IMR-90 (cell line): ENCODE measurements at regions not wholly inside any gene's neighbourhood (a gene's known extent, or its start where the extent isn't known, plus 50 kb on each side); places are given as distances from the start of the nearest gene placed in this dataset.

Source experiments
- ATAC-seq: fragments of 200-7000 bp; cut with Tn5 transposase; 2 replicates; pipeline ENCODE4 v1.9.1; 2020; ENCODE audit warnings: low read depth, mild to moderate bottlenecking, moderate library complexity
- BruUV-seq: library from RNA; stranded (reverse); fragments of 400-500 nt; replicated peaks from 2 replicates; lab custom pipeline; 2021; lab: Mats Ljungman, UMichigan
- CTCF ChIA-PET: fragments of 300-600 bp; formaldehyde crosslinking; extraction: SDS; loops from one replicate; lab custom pipeline; 2021; ENCODE audit warnings: antibody characterized with exemption; lab: Yijun Ruan, JAX
- POLR2A ChIA-PET: fragments of 300-600 bp; sonication (Branson Sonifier 250); formaldehyde crosslinking; loops from one replicate; lab custom pipeline; 2022; ENCODE audit warnings: antibody characterized with exemption; ENCODE audit not compliant: unreplicated experiment; lab: Charles Lee
- DNase-seq: peaks from one replicate; pipeline ENCODE4 v3.0.0; 2013
- H2AFZ ChIP-seq: replicated peaks from 2 replicates; pipeline ENCODE3; 2013; ENCODE audit warnings: low read length, mild to moderate bottlenecking; ENCODE audit not compliant: poor library complexity
- H2AK5ac ChIP-seq: 2 replicates; pipeline ENCODE4 v1.6.1; 2013; ENCODE audit warnings: low read depth, low read length, inconsistent platforms
- H2AK9ac ChIP-seq: replicated peaks from 2 replicates; pipeline ENCODE3; 2013; ENCODE audit warnings: mild to moderate bottlenecking, low read depth, low read length, moderate library complexity; ENCODE audit not compliant: poor library complexity
- H2BK120ac ChIP-seq: 2 replicates; pipeline ENCODE4 v1.6.1; 2013; ENCODE audit warnings: low read depth, low read length, inconsistent platforms
- H2BK15ac ChIP-seq: 3 replicates; pipeline ENCODE4 v1.6.1; 2013; ENCODE audit warnings: low read depth, low read length, inconsistent platforms
- H2BK20ac ChIP-seq: 2 replicates; pipeline ENCODE4 v1.6.1; 2013; ENCODE audit warnings: low read depth, mild to moderate bottlenecking, inconsistent platforms, low read length, moderate library complexity
- H2BK5ac ChIP-seq: 2 replicates; pipeline ENCODE4 v1.6.1; 2013; ENCODE audit warnings: mild to moderate bottlenecking, low read depth, low read length, inconsistent platforms; ENCODE audit not compliant: poor library complexity, severe bottlenecking
- H3K14ac ChIP-seq: replicated peaks from 2 replicates; pipeline ENCODE4 v1.6.1; 2013; ENCODE audit warnings: low read depth, low read length, inconsistent platforms
- H3K18ac ChIP-seq: 2 replicates; pipeline ENCODE4 v1.6.1; 2013; ENCODE audit warnings: low read depth, low read length, control low read depth
- H3K23ac ChIP-seq: 2 replicates; pipeline ENCODE4 v1.6.1; 2013; ENCODE audit warnings: low read depth, low read length, inconsistent platforms
- H3K27ac ChIP-seq: 2 replicates; pipeline ENCODE4 v1.5.1; 2013; ENCODE audit warnings: mild to moderate bottlenecking, control low read depth, low read length; ENCODE audit not compliant: insufficient read depth
- H3K27me3 ChIP-seq: 2 replicates; pipeline ENCODE4 v1.6.1; 2013; ENCODE audit warnings: low read length; ENCODE audit not compliant: control insufficient read depth, insufficient read depth
- H3K36me3 ChIP-seq: 2 replicates; pipeline ENCODE4 v1.6.1; 2013; ENCODE audit warnings: low read length, mixed read lengths; ENCODE audit not compliant: control insufficient read depth, insufficient read depth
- H3K4ac ChIP-seq: 2 replicates; pipeline ENCODE4 v1.6.1; 2013; ENCODE audit warnings: low read depth, low read length, inconsistent platforms
- H3K4me1 ChIP-seq: 2 replicates; pipeline ENCODE4 v1.6.1; 2013; ENCODE audit warnings: low read length, mixed read lengths; ENCODE audit not compliant: control insufficient read depth, insufficient read depth
- H3K4me2 ChIP-seq: 2 replicates; pipeline ENCODE4 v1.6.1; 2013; ENCODE audit warnings: low read depth, mild to moderate bottlenecking, control low read depth, low read length, moderate library complexity
- H3K4me3 ChIP-seq: 2 replicates; pipeline ENCODE4 v1.5.1; 2013; ENCODE audit warnings: low read depth, mild to moderate bottlenecking, control low read depth, low read length, moderate library complexity; ENCODE audit not compliant: insufficient read depth
- H3K56ac ChIP-seq: 2 replicates; pipeline ENCODE4 v1.6.1; 2013; ENCODE audit warnings: low read length, inconsistent platforms; ENCODE audit not compliant: insufficient read depth; ENCODE audit errors: extremely low read depth
- H3K79me1 ChIP-seq, 2 experiments: 2 replicates each; pipeline ENCODE4 v1.6.1; 2013; ENCODE audit warnings: low read length in 2 of 2, inconsistent platforms in 1 of 2, low read depth in 1 of 2
- H3K9ac ChIP-seq: 2 replicates; pipeline ENCODE4 v1.6.1; 2013; ENCODE audit warnings: low read depth, low read length, control low read depth
- H3K9me1 ChIP-seq: 2 replicates; pipeline ENCODE4 v1.6.1; 2013; ENCODE audit warnings: low read length, inconsistent platforms; ENCODE audit not compliant: insufficient read depth
- H3K9me3 ChIP-seq: 2 replicates; pipeline ENCODE4 v1.6.1; 2013; ENCODE audit warnings: low read length; ENCODE audit not compliant: control insufficient read depth, insufficient read depth
- H4K20me1 ChIP-seq: 2 replicates; pipeline ENCODE4 v1.6.1; 2013; ENCODE audit warnings: low read length, inconsistent platforms; ENCODE audit not compliant: insufficient read depth
- H4K5ac ChIP-seq: 2 replicates; pipeline ENCODE4 v1.6.1; 2013; ENCODE audit warnings: mild to moderate bottlenecking, low read depth, low read length, control low read depth
- H4K8ac ChIP-seq, 2 experiments: 2 replicates each; pipeline ENCODE4 v1.6.1; 2013; ENCODE audit warnings: low read depth in 2 of 2, low read length in 2 of 2, control low read depth in 1 of 2, inconsistent platforms in 1 of 2
- H4K91ac ChIP-seq: 2 replicates; pipeline ENCODE4 v1.6.1; 2013; ENCODE audit warnings: low read depth, low read length, inconsistent platforms; ENCODE audit not compliant: insufficient read depth
- BHLHE40 ChIP-seq: fragments of 150-350 bp; IDR thresholded peaks from 2 replicates; pipeline ENCODE4 v1.6.1; 2016; ENCODE audit warnings: mild to moderate bottlenecking, low read depth, low read length
- CHD1 ChIP-seq: IDR thresholded peaks from 2 replicates; pipeline ENCODE4 v1.6.1; 2012; ENCODE audit warnings: low read depth, low read length, improper control_type of control experiment
- ELK1 ChIP-seq: fragments of 150-350 bp; IDR thresholded peaks from 2 replicates; pipeline ENCODE4 v1.6.1; 2016; ENCODE audit warnings: low read depth, mild to moderate bottlenecking, low read length, moderate library complexity, borderline replicate concordance
- FOS ChIP-seq: fragments of 150-350 bp; IDR thresholded peaks from 2 replicates; pipeline ENCODE4 v1.6.1; 2016; ENCODE audit warnings: low read depth, low read length
- MAZ ChIP-seq: IDR thresholded peaks from 2 replicates; pipeline ENCODE4 v1.6.1; 2012; ENCODE audit warnings: low read depth, mild to moderate bottlenecking, low read length, improper control_type of control experiment, moderate library complexity, borderline replicate concordance
- POLR2A ChIP-seq: IDR thresholded peaks from 2 replicates; pipeline ENCODE4 v1.6.1; 2012; ENCODE audit warnings: mild to moderate bottlenecking, low read depth, low read length
- RAD21 ChIP-seq: IDR thresholded peaks from 2 replicates; pipeline ENCODE4 v1.6.1; 2012; ENCODE audit warnings: low read length, improper control_type of control experiment
- RCOR1 ChIP-seq: IDR thresholded peaks from 2 replicates; pipeline ENCODE4 v1.6.1; 2012; ENCODE audit warnings: mild to moderate bottlenecking, low read length, improper control_type of control experiment; ENCODE audit not compliant: insufficient replicate concordance
- USF2 ChIP-seq: fragments of 150-350 bp; IDR thresholded peaks from 2 replicates; pipeline ENCODE4 v1.6.1; 2017; ENCODE audit warnings: mild to moderate bottlenecking, antibody characterized with exemption, low read length, low read depth
- WGBS, 2 experiments: methylation state at CpG; one replicate each; pipeline versions ENCODE4 v1.1.5 to v1.1.7; 2013; ENCODE audit warnings: missing lambda C conversion rate in 2 of 2; ENCODE audit not compliant: insufficient read length in 1 of 2; ENCODE audit errors: extremely low coverage in 2 of 2; 5-methylcytosine and 5-hydroxymethylcytosine counted together
- dilution Hi-C: fragments of 300-500 bp; cut with HindIII; formaldehyde crosslinking; loops from one replicate; pipeline ENCODE4 v1.14.3; 2018; ENCODE audit warnings: low sequenced_read_pairs; ENCODE audit not compliant: unreplicated experiment
- in situ Hi-C: fragments of 300-500 bp; cut with MboI; formaldehyde crosslinking; loops from 3 replicates; pipeline ENCODE4 v1.14.3; 2019; ENCODE audit warnings: low sequenced_read_pairs, inconsistent platforms, mixed read lengths
- intact Hi-C: fragments of 100-400 bp; cut with micrococcal nuclease; formaldehyde crosslinking; loops from 2 replicates; pipeline ENCODE4 v1.10.0; 2022

DNA sequence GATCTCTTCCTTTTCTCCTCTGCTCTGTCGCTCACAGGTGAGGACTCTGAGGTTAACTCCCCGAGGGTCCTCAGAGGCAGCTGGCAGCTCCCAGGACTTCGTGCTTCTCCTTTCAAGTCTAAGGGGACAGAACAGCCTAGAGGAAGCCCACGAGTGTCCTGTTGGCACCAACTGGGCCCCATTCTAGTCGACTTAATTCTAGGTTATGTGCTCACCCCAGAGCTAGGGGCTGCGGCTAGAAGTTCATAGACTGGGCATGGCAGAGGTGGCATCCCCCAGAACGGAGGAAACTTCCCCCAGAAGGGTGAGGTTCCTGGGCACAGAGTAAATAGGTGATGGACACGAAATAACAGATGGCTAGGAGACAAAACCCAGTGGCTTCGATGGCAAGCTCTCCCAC is 259.4 kb downstream of the TEX36 start:
- no peak overlapping the region for H2AK5ac ChIP-seq
- H3K4me1 ChIP-seq, result no peaks in the 10 kb centered on the region
- H3K27ac ChIP-seq, result no peak overlapping the region
- no peak overlapping the region for H2AFZ ChIP-seq
- BruUV-seq, result no TSS peak
- in situ Hi-C loops (no loop called here), intact Hi-C loops (no loop called here), dilution Hi-C loops (no loop called here)
- no peaks in the 10 kb centered on the region for H3K36me3 ChIP-seq
- ChIA-PET CTCF (no interaction called here), POLR2A (no interaction called here)
- H3K23ac ChIP-seq, result no peak overlapping the region
- DNase-seq (no peak), ATAC-seq (no peak)
- TF ChIP-seq BHLHE40 (no peak), MAZ (no peak), POLR2A (no peak), USF2 (no peak), CHD1 (no peak), RAD21 (no peak), ELK1 (no peak), RCOR1 (no peak), FOS (no peak)
- H4K5ac ChIP-seq, result no peak overlapping the region
- H3K4me2 ChIP-seq, result no peak overlapping the region
- H3K4ac ChIP-seq, result no peak overlapping the region
- H4K8ac ChIP-seq, result no peak overlapping the region
- H3K4me3 ChIP-seq, result no peak overlapping the region
- H2AK9ac ChIP-seq, result no peak overlapping the region
- no peak overlapping the region for H3K14ac ChIP-seq
- no peak overlapping the region for H2BK5ac ChIP-seq
- no peak overlapping the region for H3K56ac ChIP-seq
- H2BK120ac ChIP-seq, result no peak overlapping the region
- no peaks in the 10 kb centered on the region for H3K9me1 ChIP-seq
- 64% methylated on average over 2 of the region's 9 CpGs; no CpG with 5 or more reads in 1 of the 2 experiments for WGBS, 2 experiments
- no peak overlapping the region for H4K91ac ChIP-seq
- H3K79me1 ChIP-seq, result no peaks in the 10 kb centered on the region
- no peak overlapping the region for H3K9ac ChIP-seq
- peaks cover 5% of the 10 kb centered on the region for H3K27me3 ChIP-seq
- no peak overlapping the region for H3K18ac ChIP-seq
- H2BK20ac ChIP-seq, result no peak overlapping the region
- H2BK15ac ChIP-seq, result no peak overlapping the region
- no peaks in the 10 kb centered on the region; the same call in 1 of the 2 replicates for H3K9me3 ChIP-seq
- no peaks in the 10 kb centered on the region for H4K20me1 ChIP-seq
